ENCODE measurements at regions not wholly inside any gene's neighbourhood (a gene's known extent, or its start where the extent isn't known, plus 50 kb on each side); places are given as distances from the start of the nearest gene placed in this dataset.

- no peak for TF ChIP-seq CTCF (IDR thresholded peaks at IDR 0.05; ENCODE audit: insufficient read depth, low read length)
- no peak for TF ChIP-seq SPI1 (IDR thresholded peaks at IDR 0.05; ENCODE audit: borderline replicate concordance, low read depth)
- no peak for TF ChIP-seq POLR2AphosphoS5 (IDR thresholded peaks at IDR 0.05; ENCODE audit: low read depth)
Observed at GRCh38 chr18:66300141-66300540, 303.7 kb downstream of the CDH19 start.

Measured in HL-60 (cell line).